Hepatocyte (in vitro differentiated cells): ENCODE measurements at regions not wholly inside any gene's neighbourhood (a gene's known extent, or its start where the extent isn't known, plus 50 kb on each side); places are given as distances from the start of the nearest gene placed in this dataset.
A peak's percentile ranks its signal among the peaks of the same experiment; 100 is the strongest.

Source experiments
- CTCF ChIP-seq: fragments of 200-600 bp; sonication (generic); IDR thresholded peaks from 2 replicates; pipeline ENCODE4 v1.5.1; 2016; ENCODE audit warnings: antibody characterized with exemption, mild to moderate bottlenecking; ENCODE audit not compliant: poor library complexity
- EZH2 ChIP-seq: fragments of 200-600 bp; sonication (generic); IDR thresholded peaks from 2 replicates; pipeline ENCODE4 v1.6.1; 2016; ENCODE audit warnings: antibody characterized with exemption, mild to moderate bottlenecking, borderline replicate concordance
- EZH2phosphoT487 ChIP-seq: fragments of 200-600 bp; sonication (generic); IDR thresholded peaks from one replicate; pipeline ENCODE4 v1.6.1; 2018; ENCODE audit warnings: antibody characterized with exemption, mild to moderate bottlenecking, low read depth, moderate library complexity; ENCODE audit not compliant: unreplicated experiment, severe bottlenecking

- peak; percentile 32 for TF ChIP-seq CTCF
- no peak for TF ChIP-seq EZH2
- no peak for TF ChIP-seq EZH2phosphoT487
Observed at GRCh38 chr10:78231939-78232338, 198.3 kb downstream of the RPS24 start.
